ENCODE measurements at regions not wholly inside any gene's neighbourhood (a gene's known extent, or its start where the extent isn't known, plus 50 kb on each side); places are given as distances from the start of the nearest gene placed in this dataset.

DNA sequence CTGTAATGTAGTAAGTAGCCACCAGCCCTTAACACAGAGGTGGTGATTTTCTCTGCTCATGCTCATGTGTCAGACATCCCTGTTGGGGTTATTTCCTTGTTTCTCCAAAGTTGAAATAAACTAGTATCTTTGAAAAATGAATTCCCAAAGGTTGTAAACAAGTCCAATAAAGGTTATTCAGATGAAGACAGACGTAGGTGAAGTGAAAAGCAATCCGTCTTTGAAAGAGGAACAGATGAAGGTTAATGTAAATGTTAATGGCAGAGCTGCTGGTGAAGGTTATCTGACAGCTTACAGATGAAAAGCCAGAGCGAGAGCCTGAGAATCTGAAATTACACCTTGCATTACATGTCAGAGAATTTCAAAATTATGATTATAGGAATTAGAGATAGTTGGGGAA, 1604.0 kb downstream of the FAM181B start:
- H3K4me1 Mint-ChIP-seq (ENCODE audit: insufficient read depth, unreplicated experiment), result no peaks in the 10 kb centered on the region
- H3K27me3 Mint-ChIP-seq (ENCODE audit: insufficient read depth, unreplicated experiment), result no peaks in the 10 kb centered on the region
- DNase-seq (ENCODE audit: unreplicated experiment), result no peak
- BruUV-seq (replicated peaks), result no TSS peak
- no peaks in the 10 kb centered on the region for H3K9me3 Mint-ChIP-seq (ENCODE audit: unreplicated experiment)
- H3K4me3 Mint-ChIP-seq (ENCODE audit: unreplicated experiment), result no peak overlapping the region
- H3K36me3 Mint-ChIP-seq (ENCODE audit: insufficient read depth, unreplicated experiment), result no peaks in the 10 kb centered on the region
- TF ChIP-seq, protein P1, sequence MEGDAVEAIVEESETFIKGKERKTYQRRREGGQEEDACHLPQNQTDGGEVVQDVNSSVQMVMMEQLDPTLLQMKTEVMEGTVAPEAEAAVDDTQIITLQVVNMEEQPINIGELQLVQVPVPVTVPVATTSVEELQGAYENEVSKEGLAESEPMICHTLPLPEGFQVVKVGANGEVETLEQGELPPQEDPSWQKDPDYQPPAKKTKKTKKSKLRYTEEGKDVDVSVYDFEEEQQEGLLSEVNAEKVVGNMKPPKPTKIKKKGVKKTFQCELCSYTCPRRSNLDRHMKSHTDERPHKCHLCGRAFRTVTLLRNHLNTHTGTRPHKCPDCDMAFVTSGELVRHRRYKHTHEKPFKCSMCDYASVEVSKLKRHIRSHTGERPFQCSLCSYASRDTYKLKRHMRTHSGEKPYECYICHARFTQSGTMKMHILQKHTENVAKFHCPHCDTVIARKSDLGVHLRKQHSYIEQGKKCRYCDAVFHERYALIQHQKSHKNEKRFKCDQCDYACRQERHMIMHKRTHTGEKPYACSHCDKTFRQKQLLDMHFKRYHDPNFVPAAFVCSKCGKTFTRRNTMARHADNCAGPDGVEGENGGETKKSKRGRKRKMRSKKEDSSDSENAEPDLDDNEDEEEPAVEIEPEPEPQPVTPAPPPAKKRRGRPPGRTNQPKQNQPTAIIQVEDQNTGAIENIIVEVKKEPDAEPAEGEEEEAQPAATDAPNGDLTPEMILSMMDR (IDR thresholded peaks at IDR 0.05; ENCODE audit: unreplicated experiment), result no peak
- no peak overlapping the region for H3K27ac Mint-ChIP-seq (ENCODE audit: low read depth, unreplicated experiment)
- ChIA-PET CTCF (no interaction called here), POLR2A (no interaction called here)
- intact Hi-C loops (cut with micrococcal nuclease), result no loop called here

DNA sequence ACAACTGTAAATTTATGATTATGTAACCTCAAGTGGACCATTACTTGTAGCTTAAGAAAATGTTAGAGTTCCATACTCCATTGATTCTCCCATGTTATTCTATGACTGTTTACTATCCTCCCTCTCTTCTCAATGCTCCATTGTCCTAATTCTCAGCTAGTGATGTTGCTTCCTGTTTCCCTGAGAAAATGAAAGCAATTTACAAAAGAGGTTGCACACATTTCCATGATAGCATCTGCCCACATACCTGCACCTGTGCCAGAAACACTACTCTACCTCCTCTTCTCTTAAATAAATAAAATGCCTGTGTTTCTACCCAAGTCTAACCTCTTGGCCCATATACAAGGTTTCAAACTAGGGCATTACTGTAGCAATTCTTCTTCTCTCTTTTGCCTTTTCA, 1620.9 kb downstream of the FAM181B start:
- Mint-ChIP-seq H3K27ac (ENCODE audit: low read depth, unreplicated experiment) (no peak overlapping the region), H3K4me3 (ENCODE audit: unreplicated experiment) (no peak overlapping the region), H3K4me1 (ENCODE audit: insufficient read depth, unreplicated experiment) (no peaks in the 10 kb centered on the region), H3K9me3 (ENCODE audit: unreplicated experiment) (no peaks in the 10 kb centered on the region), H3K27me3 (ENCODE audit: insufficient read depth, unreplicated experiment) (peaks cover 9% of the 10 kb centered on the region), H3K36me3 (ENCODE audit: insufficient read depth, unreplicated experiment) (no peaks in the 10 kb centered on the region)
- TF ChIP-seq, protein P1 (IDR thresholded peaks at IDR 0.05; ENCODE audit: unreplicated experiment), result no peak
- ChIA-PET POLR2A (no interaction called here), CTCF (no interaction called here)
- no peak for DNase-seq (ENCODE audit: unreplicated experiment)
- no TSS peak for BruUV-seq (replicated peaks)
- intact Hi-C loops (cut with micrococcal nuclease), result no loop called here

GRCh38 chr11:81104051-81104450, 1629.6 kb downstream of the FAM181B start:
- H3K9me3 Mint-ChIP-seq (ENCODE audit: unreplicated experiment), result no peaks in the 10 kb centered on the region
- H3K36me3 Mint-ChIP-seq (ENCODE audit: insufficient read depth, unreplicated experiment), result no peaks in the 10 kb centered on the region
- TF ChIP-seq, protein P1 (IDR thresholded peaks at IDR 0.05; ENCODE audit: unreplicated experiment), result no peak
- DNase-seq (ENCODE audit: unreplicated experiment), result no peak
- no peak overlapping the region for H3K4me3 Mint-ChIP-seq (ENCODE audit: unreplicated experiment)
- ChIA-PET POLR2A (no interaction called here), CTCF (no interaction called here)
- intact Hi-C loops (cut with micrococcal nuclease), result no loop called here
- peaks cover 17% of the 10 kb centered on the region for H3K27me3 Mint-ChIP-seq (ENCODE audit: insufficient read depth, unreplicated experiment)
- no peak overlapping the region for H3K27ac Mint-ChIP-seq (ENCODE audit: low read depth, unreplicated experiment)
- no peaks in the 10 kb centered on the region for H3K4me1 Mint-ChIP-seq (ENCODE audit: insufficient read depth, unreplicated experiment)
- BruUV-seq (replicated peaks), result no TSS peak

DNA sequence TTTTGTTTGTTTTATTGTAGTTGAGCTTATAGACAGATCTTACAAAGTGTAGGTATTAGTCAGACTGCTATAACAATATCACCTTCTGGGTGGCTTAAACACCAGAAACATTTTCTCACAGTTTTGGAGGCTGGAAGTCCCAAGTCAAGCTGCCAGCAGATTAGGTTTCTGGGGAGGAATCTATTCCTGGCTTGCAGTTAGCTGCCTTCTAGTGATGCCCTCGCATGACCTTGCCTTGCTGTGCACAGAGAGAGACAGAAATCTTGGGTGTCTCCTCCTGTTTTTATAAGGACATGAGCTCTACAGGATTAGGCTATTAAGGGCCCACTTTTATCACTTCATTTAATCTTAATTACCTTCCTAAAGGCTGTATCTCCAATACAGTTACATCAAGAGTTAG, 1635.2 kb downstream of the FAM181B start:
- Mint-ChIP-seq H3K27ac (ENCODE audit: low read depth, unreplicated experiment) (no peak overlapping the region), H3K9me3 (ENCODE audit: unreplicated experiment) (no peaks in the 10 kb centered on the region), H3K27me3 (ENCODE audit: insufficient read depth, unreplicated experiment) (peaks cover 4% of the 10 kb centered on the region), H3K36me3 (ENCODE audit: insufficient read depth, unreplicated experiment) (no peaks in the 10 kb centered on the region), H3K4me3 (ENCODE audit: unreplicated experiment) (no peak overlapping the region), H3K4me1 (ENCODE audit: insufficient read depth, unreplicated experiment) (no peaks in the 10 kb centered on the region)
- no TSS peak for BruUV-seq (replicated peaks)
- POLR2A ChIA-PET, result no interaction called here
- CTCF ChIA-PET, result no interaction called here
- intact Hi-C loops (cut with micrococcal nuclease), result no loop called here
- no peak for DNase-seq (ENCODE audit: unreplicated experiment)
- TF ChIP-seq, protein P1 (IDR thresholded peaks at IDR 0.05; ENCODE audit: unreplicated experiment), result no peak

Data from MCF 10A (cell line).